ENCODE measurements at regions not wholly inside any gene's neighbourhood (a gene's known extent, or its start where the extent isn't known, plus 50 kb on each side); places are given as distances from the start of the nearest gene placed in this dataset.

DNA sequence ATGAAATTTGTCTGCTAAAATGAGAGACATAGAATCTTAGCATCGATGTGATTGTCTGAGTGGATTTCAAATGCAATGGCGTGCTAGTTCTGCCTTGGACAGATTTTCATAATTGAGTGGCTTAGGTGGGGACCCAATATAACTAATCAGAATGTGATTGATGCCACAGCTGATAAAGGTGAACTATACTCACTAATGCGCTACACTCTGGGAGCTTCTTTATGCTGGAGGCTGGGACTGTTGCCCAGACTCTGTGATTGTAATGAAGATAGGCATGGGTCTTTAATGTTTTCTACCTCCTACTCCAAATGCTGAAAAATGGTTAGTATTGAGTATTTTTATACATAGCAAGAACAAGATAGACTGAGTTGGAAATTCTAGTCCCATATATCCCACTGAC is 339.5 kb upstream of the SLC39A10 start:
- H2AFZ ChIP-seq (ENCODE audit: insufficient read depth, low read depth, low read length, poor library complexity, severe bottlenecking), result no peak overlapping the region
- H3K9me3 Mint-ChIP-seq, result peaks cover 0 to 3% (median 0%) of the 10 kb centered on the region in 7 donors
- no peaks in the 10 kb centered on the region for H3K27me3 ChIP-seq (ENCODE audit: control insufficient read depth in 2 of 2, insufficient read depth in 2 of 2, low read length in 2 of 2)
- H3K27me3 Mint-ChIP-seq (ENCODE audit: low read depth in 3 of 3), result no peaks in the 10 kb centered on the region
- 83% methylated on average over 2 of the region's 3 CpGs for WGBS (ENCODE audit: insufficient coverage)
- TF ChIP-seq, protein P1, sequence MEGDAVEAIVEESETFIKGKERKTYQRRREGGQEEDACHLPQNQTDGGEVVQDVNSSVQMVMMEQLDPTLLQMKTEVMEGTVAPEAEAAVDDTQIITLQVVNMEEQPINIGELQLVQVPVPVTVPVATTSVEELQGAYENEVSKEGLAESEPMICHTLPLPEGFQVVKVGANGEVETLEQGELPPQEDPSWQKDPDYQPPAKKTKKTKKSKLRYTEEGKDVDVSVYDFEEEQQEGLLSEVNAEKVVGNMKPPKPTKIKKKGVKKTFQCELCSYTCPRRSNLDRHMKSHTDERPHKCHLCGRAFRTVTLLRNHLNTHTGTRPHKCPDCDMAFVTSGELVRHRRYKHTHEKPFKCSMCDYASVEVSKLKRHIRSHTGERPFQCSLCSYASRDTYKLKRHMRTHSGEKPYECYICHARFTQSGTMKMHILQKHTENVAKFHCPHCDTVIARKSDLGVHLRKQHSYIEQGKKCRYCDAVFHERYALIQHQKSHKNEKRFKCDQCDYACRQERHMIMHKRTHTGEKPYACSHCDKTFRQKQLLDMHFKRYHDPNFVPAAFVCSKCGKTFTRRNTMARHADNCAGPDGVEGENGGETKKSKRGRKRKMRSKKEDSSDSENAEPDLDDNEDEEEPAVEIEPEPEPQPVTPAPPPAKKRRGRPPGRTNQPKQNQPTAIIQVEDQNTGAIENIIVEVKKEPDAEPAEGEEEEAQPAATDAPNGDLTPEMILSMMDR (IDR thresholded peaks at IDR 0.05), result no peak
- no peak overlapping the region for H3K4me3 Mint-ChIP-seq
- H3K4me1 ChIP-seq (ENCODE audit: control insufficient read depth in 1 of 2, insufficient read depth in 2 of 2, low read length in 2 of 2), result no peaks in the 10 kb centered on the region
- no peak overlapping the region for H3K27ac Mint-ChIP-seq
- no peak overlapping the region for H3K27ac ChIP-seq (ENCODE audit: low read depth in 1 of 2, low read length in 2 of 2)
- H3K9ac ChIP-seq (ENCODE audit: insufficient read depth, low read length, poor library complexity, severe bottlenecking), result no peak overlapping the region
- H3K4me1 Mint-ChIP-seq, result no peaks in the 10 kb centered on the region
- no peaks in the 10 kb centered on the region for H3K36me3 ChIP-seq (replicated peaks in 1 of 2; ENCODE audit: control insufficient read depth in 1 of 2, insufficient read depth in 2 of 2, low read length in 2 of 2)
- no peak overlapping the region for H3K4me3 ChIP-seq (replicated peaks in 1 of 3; ENCODE audit: low read depth in 2 of 3, low read length in 3 of 3)
- no peaks in the 10 kb centered on the region for H3K9me3 ChIP-seq (replicated peaks in 1 of 2; ENCODE audit: control insufficient read depth in 1 of 2, insufficient read depth in 1 of 2, low read length in 2 of 2)
- no peaks in the 10 kb centered on the region for H3K36me3 Mint-ChIP-seq
- no peaks in the 10 kb centered on the region for H3K79me2 ChIP-seq (ENCODE audit: insufficient read depth, low read length)
- no peaks in the 10 kb centered on the region for H4K20me1 ChIP-seq (ENCODE audit: insufficient read depth, low read length)
- no peak for DNase-seq
- intact Hi-C loops (cut with micrococcal nuclease), result no loop called here
- H3K4me2 ChIP-seq (replicated peaks; ENCODE audit: extremely low read depth, low read length, poor library complexity, severe bottlenecking), result no peak overlapping the region

DNA sequence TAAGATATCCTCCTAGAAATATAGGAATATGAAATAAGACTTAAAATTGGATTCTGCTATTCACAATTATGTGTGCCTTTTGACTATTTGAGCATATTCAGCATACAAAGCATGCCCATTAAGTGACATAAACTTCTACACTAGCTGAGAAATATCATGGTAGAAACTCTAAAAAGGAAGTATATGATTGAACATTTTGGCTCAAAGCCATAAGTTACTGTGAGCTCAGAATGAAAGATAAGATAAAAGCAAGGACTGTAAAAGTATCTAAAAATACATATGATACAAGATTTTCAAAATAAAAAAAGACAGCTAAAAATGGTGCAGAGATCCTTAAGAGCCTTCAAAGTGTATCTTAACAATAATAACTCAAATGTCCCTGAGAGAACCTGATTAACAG is 340.5 kb upstream of the SLC39A10 start:
- no peaks in the 10 kb centered on the region for H4K20me1 ChIP-seq (ENCODE audit: insufficient read depth, low read length)
- Mint-ChIP-seq H3K4me3 (no peak overlapping the region), H3K27me3 (ENCODE audit: low read depth in 3 of 3) (no peaks in the 10 kb centered on the region), H3K36me3 (no peaks in the 10 kb centered on the region), H3K27ac (no peak overlapping the region), H3K9me3 (peaks cover 0 to 3% (median 0%) of the 10 kb centered on the region in 7 donors), H3K4me1 (no peaks in the 10 kb centered on the region)
- TF ChIP-seq, protein P1 (IDR thresholded peaks at IDR 0.05), result no peak
- H2AFZ ChIP-seq (ENCODE audit: insufficient read depth, low read depth, low read length, poor library complexity, severe bottlenecking), result no peak overlapping the region
- H3K27me3 ChIP-seq (ENCODE audit: control insufficient read depth in 2 of 2, insufficient read depth in 2 of 2, low read length in 2 of 2), result no peaks in the 10 kb centered on the region
- no peak for DNase-seq
- H3K4me2 ChIP-seq (replicated peaks; ENCODE audit: extremely low read depth, low read length, poor library complexity, severe bottlenecking), result no peak overlapping the region
- intact Hi-C loops (cut with micrococcal nuclease), result no loop called here
- H3K27ac ChIP-seq (ENCODE audit: low read depth in 1 of 2, low read length in 2 of 2), result no peak overlapping the region
- no peak overlapping the region for H3K9ac ChIP-seq (ENCODE audit: insufficient read depth, low read length, poor library complexity, severe bottlenecking)
- no peaks in the 10 kb centered on the region for H3K9me3 ChIP-seq (replicated peaks in 1 of 2; ENCODE audit: control insufficient read depth in 1 of 2, insufficient read depth in 1 of 2, low read length in 2 of 2)
- no peaks in the 10 kb centered on the region for H3K79me2 ChIP-seq (ENCODE audit: insufficient read depth, low read length)
- H3K4me1 ChIP-seq (ENCODE audit: control insufficient read depth in 1 of 2, insufficient read depth in 2 of 2, low read length in 2 of 2), result no peaks in the 10 kb centered on the region
- H3K36me3 ChIP-seq (replicated peaks in 1 of 2; ENCODE audit: control insufficient read depth in 1 of 2, insufficient read depth in 2 of 2, low read length in 2 of 2), result no peaks in the 10 kb centered on the region
- H3K4me3 ChIP-seq (replicated peaks in 1 of 3; ENCODE audit: low read depth in 2 of 3, low read length in 3 of 3), result no peak overlapping the region

Measured in CD14-positive monocyte (primary cell).